CD4-positive, alpha-beta memory T cell (primary cell): ENCODE measurements at regions not wholly inside any gene's neighbourhood (a gene's known extent, or its start where the extent isn't known, plus 50 kb on each side); places are given as distances from the start of the nearest gene placed in this dataset.
"Not testable (repeated sequence)": the region's sequence is repeated elsewhere in the genome, so short reads cannot be mapped to it uniquely, and the experiment has no call there.

Experiments used
- CTCF ChIA-PET: fragments of 350-600 bp; sonication (Branson Sonifier 250); formaldehyde crosslinking; loops from one replicate; lab custom pipeline; 2021; ENCODE audit warnings: inconsistent platforms; ENCODE audit not compliant: partially characterized antibody; lab: Charles Lee
- POLR2A ChIA-PET: fragments of 350-600 bp; sonication (Branson Sonifier 250); formaldehyde crosslinking; loops from one replicate; lab custom pipeline; 2021; ENCODE audit not compliant: partially characterized antibody; lab: Charles Lee
- DNase-seq, 5 donors: peaks; one replicate each; pipeline versions ENCODE4 v3.0.0 to v3.0.0-alpha.2; 2020 to 2022; ENCODE audit warnings: mixed read lengths in 1 of 5
- H3K27ac ChIP-seq: one replicate; pipeline ENCODE4 v1.7.0; 2013; ENCODE audit warnings: low read depth, low read length
- H3K27me3 ChIP-seq: 2 replicates; pipeline ENCODE4 v1.7.0; 2013; ENCODE audit warnings: mild to moderate bottlenecking, low read length, moderate library complexity; ENCODE audit not compliant: insufficient read depth
- H3K36me3 ChIP-seq: 2 replicates; pipeline ENCODE4 v1.7.0; 2013; ENCODE audit warnings: mild to moderate bottlenecking, low read length, moderate library complexity; ENCODE audit not compliant: insufficient read depth
- H3K4me1 ChIP-seq: 2 replicates; pipeline ENCODE4 v1.7.0; 2013; ENCODE audit warnings: mild to moderate bottlenecking, low read length, moderate library complexity; ENCODE audit not compliant: insufficient read depth
- H3K4me3 ChIP-seq, 2 donors: one replicate each; pipeline ENCODE4 v1.7.0; 2013; ENCODE audit warnings: low read length in 2 of 2, mild to moderate bottlenecking in 1 of 2
- H3K9me3 ChIP-seq, 2 donors: one replicate each; pipeline ENCODE4 v1.7.0; 2013; ENCODE audit warnings: low read length in 2 of 2, control low read depth in 1 of 2; ENCODE audit not compliant: control insufficient read depth in 1 of 2
- H3K27ac Mint-ChIP-seq, 7 donors: one replicate each; pipeline ENCODE4 v1.8.0; 2020 to 2021; ENCODE audit warnings: mixed read lengths in 7 of 7, mild to moderate bottlenecking in 6 of 7, inconsistent platforms in 3 of 7, moderate library complexity in 3 of 7
- H3K27me3 Mint-ChIP-seq, 2 donors: one replicate each; pipeline ENCODE4 v1.8.0; 2020 to 2021; ENCODE audit warnings: mixed read lengths in 2 of 2
- H3K36me3 Mint-ChIP-seq, 2 donors: one replicate each; pipeline ENCODE4 v1.8.0; 2020 to 2021; ENCODE audit warnings: mixed read lengths in 2 of 2, inconsistent platforms in 1 of 2, mild to moderate bottlenecking in 1 of 2
- H3K4me1 Mint-ChIP-seq, 4 donors: one replicate each; pipeline ENCODE4 v1.8.0; 2020 to 2021; ENCODE audit warnings: mixed read lengths in 4 of 4, mild to moderate bottlenecking in 1 of 4
- H3K4me3 Mint-ChIP-seq, 8 donors: one replicate each; pipeline ENCODE4 v1.8.0; 2020 to 2021; ENCODE audit warnings: mixed read lengths in 8 of 8, mild to moderate bottlenecking in 7 of 8, moderate library complexity in 6 of 8, inconsistent platforms in 3 of 8
- H3K9me3 Mint-ChIP-seq, 8 donors: one replicate each; pipeline ENCODE4 v1.8.0; 2020 to 2021; ENCODE audit warnings: mixed read lengths in 8 of 8, mild to moderate bottlenecking in 5 of 8, inconsistent platforms in 3 of 8, moderate library complexity in 1 of 8
- intact Hi-C: fragments of 100-400 bp; cut with micrococcal nuclease; formaldehyde crosslinking; loops from one replicate; pipeline ENCODE4 v1.15.1; 2023

DNA sequence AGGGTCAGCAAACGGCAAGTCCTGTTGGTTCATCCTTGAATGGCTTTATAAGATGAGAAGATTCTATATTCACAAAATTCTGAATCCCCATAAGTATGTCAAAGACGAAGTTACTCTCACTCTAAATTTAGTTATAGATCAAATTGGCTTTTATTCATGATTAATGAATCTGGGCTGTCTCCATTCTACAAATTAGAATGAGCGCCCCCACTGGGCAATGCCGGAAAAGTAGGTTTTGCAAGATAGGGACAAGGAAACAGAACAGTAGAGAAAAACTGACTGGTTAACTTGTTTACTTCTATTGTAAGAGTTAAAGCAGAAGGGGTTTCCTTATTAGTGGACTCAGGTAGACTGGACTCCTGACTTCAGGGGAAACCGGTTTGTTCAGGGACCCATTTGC lies 100.3 kb downstream of the F11 start:
- POLR2A ChIA-PET = no interaction called here
- CTCF ChIA-PET = no interaction called here
- H3K9me3 ChIP-seq = peaks cover 0 to 9% of the 10 kb centered on the region in 2 donors
- H3K27me3 ChIP-seq = no peaks in the 10 kb centered on the region
- no peaks in the 10 kb centered on the region for H3K27me3 Mint-ChIP-seq
- H3K36me3 ChIP-seq = no peaks in the 10 kb centered on the region
- H3K4me3 ChIP-seq = no peak overlapping the region
- no peaks in the 10 kb centered on the region for H3K4me1 Mint-ChIP-seq
- H3K9me3 Mint-ChIP-seq = peaks cover 0 to 27% (median 17%) of the 10 kb centered on the region in 8 donors
- no peaks in the 10 kb centered on the region for H3K4me1 ChIP-seq
- intact Hi-C loops = no loop called here
- no peak overlapping the region for H3K27ac Mint-ChIP-seq
- no peak for DNase-seq
- no peak overlapping the region for H3K4me3 Mint-ChIP-seq
- no peak overlapping the region for H3K27ac ChIP-seq
- H3K36me3 Mint-ChIP-seq = peaks cover 0 to 7% of the 10 kb centered on the region in 2 donors

DNA sequence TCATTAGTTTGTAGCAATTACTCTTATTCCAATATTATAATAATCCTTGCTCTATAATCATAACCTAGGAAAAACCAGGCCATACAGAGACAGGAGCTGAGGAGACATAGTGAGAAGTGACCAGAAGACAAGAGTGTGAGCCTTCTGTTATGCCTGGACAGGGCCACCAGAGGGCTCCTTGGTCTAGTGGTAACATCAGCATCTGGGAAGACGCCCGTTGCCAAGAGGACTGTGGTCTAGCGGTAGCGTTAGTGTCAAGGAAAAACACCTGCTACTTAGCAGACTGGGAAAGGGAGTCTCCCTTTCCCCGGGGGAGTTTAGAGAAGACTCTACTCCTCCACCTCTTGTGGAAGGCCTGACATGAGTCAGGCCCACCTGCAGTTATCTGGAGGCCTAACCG lies 97.0 kb downstream of the F11 start:
- DNase-seq, H3K9me3 ChIP-seq, CTCF ChIA-PET, H3K36me3 ChIP-seq, H3K4me3 ChIP-seq, H3K27me3 Mint-ChIP-seq, POLR2A ChIA-PET, H3K36me3 Mint-ChIP-seq, H3K4me3 Mint-ChIP-seq, intact Hi-C loops, H3K4me1 ChIP-seq, H3K4me1 Mint-ChIP-seq, H3K27me3 ChIP-seq, H3K27ac Mint-ChIP-seq, H3K27ac ChIP-seq: not testable (repeated sequence)
- peaks cover 0 to 27% (median 17%) of the 10 kb centered on the region in 8 donors for H3K9me3 Mint-ChIP-seq

DNA sequence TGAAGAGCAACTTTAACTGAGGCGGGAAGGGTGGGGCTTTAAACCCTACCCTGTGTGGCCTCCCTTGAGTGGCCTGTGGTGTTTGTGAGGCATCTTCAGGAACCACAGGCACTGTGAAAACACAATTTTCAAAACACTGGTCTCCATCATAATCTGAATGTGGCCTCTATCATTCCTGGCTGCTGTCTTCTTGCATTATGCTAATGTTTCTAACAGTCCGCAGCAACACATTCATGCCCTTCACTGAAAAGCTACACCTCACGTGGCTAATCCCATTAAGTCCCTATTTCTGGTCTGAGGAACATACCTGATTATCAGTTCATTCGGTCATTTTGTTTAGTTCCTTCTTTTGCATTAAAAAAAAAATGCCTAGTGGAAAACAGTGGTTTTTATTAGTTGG lies 94.6 kb downstream of the F11 start:
- intact Hi-C loops = no loop called here
- Histone ChIP-seq H3K27ac (no peak overlapping the region), H3K4me3 (no peak overlapping the region), H3K27me3 (no peaks in the 10 kb centered on the region), H3K4me1 (no peaks in the 10 kb centered on the region), H3K36me3 (no peaks in the 10 kb centered on the region), H3K9me3 (peaks cover 0 to 9% of the 10 kb centered on the region in 2 donors)
- H3K36me3 Mint-ChIP-seq = peaks cover 0 to 7% of the 10 kb centered on the region in 2 donors
- no peaks in the 10 kb centered on the region for H3K27me3 Mint-ChIP-seq
- POLR2A ChIA-PET = no interaction called here
- H3K4me3 Mint-ChIP-seq = no peak overlapping the region
- H3K27ac Mint-ChIP-seq = no peak overlapping the region
- CTCF ChIA-PET = no interaction called here
- no peaks in the 10 kb centered on the region for H3K4me1 Mint-ChIP-seq
- DNase-seq = no peak
- H3K9me3 Mint-ChIP-seq = peaks cover under 1 to 22% (median 17%) of the 10 kb centered on the region in 8 donors

DNA sequence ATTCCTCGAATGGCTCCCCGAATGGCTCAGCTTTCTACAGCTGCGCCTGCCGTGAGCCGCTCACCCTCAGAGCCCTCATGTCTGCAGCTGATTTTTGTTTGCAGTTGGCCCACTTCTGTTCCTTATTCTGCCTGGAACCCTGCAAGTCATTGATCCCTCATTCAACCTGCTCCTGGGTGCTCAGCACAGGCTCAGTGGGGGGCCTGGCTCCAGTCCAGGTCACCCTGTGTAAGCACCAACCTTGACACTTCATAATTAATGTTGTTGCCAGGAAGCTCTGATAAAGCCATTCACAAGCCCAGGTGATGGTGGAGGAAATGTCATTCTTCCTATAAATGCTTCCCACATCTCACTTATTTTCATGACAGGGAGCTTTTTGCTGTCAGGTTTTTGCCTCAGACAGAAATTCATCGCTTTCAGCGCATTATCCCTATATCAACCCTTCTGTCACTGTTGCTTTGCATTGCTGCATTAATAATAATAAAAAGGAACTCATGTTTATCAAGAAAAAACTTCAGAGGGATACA lies 85.7 kb downstream of the F11 start:
- no peaks in the 10 kb centered on the region for H3K9me3 ChIP-seq
- Mint-ChIP-seq H3K36me3 (no peaks in the 10 kb centered on the region), H3K4me1 (no peaks in the 10 kb centered on the region), H3K9me3 (peaks cover 0 to 4% (median 0%) of the 10 kb centered on the region in 8 donors), H3K27me3 (no peaks in the 10 kb centered on the region), H3K4me3 (no peak overlapping the region), H3K27ac (no peak overlapping the region)
- ChIA-PET POLR2A (no interaction called here), CTCF (no interaction called here)
- no peak overlapping the region for H3K27ac ChIP-seq
- H3K27me3 ChIP-seq = no peaks in the 10 kb centered on the region
- intact Hi-C loops = no loop called here
- no peaks in the 10 kb centered on the region for H3K4me1 ChIP-seq
- DNase-seq = no peak
- H3K4me3 ChIP-seq = no peak overlapping the region
- H3K36me3 ChIP-seq = no peaks in the 10 kb centered on the region

DNA sequence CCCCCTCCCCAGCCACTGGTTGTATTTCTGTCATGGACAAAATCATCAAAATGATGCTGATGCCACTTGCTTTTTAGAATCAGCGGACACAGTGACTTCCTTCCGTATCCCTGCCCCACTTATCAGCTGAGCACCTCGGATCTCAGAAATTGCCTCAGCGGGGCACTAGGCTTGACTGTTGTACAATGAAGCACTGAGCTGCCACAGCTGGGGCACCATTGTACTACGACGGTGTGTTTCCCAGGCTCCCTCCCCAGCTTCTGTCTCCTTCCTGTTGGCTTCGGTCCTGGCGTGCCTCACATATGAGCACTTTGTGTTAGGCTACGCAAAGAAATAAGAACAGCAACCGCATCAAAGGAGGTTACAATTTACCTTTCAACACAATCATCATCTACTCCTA lies 82.4 kb downstream of the F11 start:
- ChIA-PET CTCF (no interaction called here), POLR2A (no interaction called here)
- H3K27me3 ChIP-seq = no peaks in the 10 kb centered on the region
- no peak overlapping the region for H3K27ac ChIP-seq
- Mint-ChIP-seq H3K4me1 (no peaks in the 10 kb centered on the region), H3K9me3 (no peaks in the 10 kb centered on the region), H3K36me3 (no peaks in the 10 kb centered on the region), H3K4me3 (no peak overlapping the region), H3K27me3 (peaks cover 4 to 6% of the 10 kb centered on the region in 2 donors), H3K27ac (no peak overlapping the region)
- DNase-seq = no peak
- intact Hi-C loops = no loop called here
- no peak overlapping the region for H3K4me3 ChIP-seq
- no peaks in the 10 kb centered on the region for H3K9me3 ChIP-seq
- H3K36me3 ChIP-seq = no peaks in the 10 kb centered on the region
- H3K4me1 ChIP-seq = no peaks in the 10 kb centered on the region

DNA sequence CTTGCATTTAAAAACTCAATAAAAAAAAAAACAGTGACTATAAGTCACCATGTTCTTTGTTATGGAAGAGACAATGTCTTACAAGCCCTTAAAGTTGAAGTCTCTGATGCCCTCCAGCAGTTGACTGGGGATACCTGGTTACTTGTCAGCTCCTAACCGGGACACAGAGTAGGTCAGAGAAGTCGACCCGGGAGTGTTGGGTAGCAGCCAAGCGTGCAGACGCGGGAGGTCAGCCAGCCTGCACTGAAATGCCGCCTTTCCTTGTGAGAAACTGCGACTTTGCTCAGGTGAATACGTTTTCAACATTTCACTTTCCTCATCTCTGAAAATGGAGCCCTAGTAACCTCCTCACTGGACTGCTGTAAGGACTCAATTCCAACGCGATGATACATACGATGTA lies 81.8 kb downstream of the F11 start:
- H3K36me3 ChIP-seq = no peaks in the 10 kb centered on the region
- ChIA-PET POLR2A (no interaction called here), CTCF (no interaction called here)
- H3K27me3 ChIP-seq = no peaks in the 10 kb centered on the region
- peaks cover 4 to 6% of the 10 kb centered on the region in 2 donors for H3K27me3 Mint-ChIP-seq
- no peaks in the 10 kb centered on the region for H3K36me3 Mint-ChIP-seq
- no peaks in the 10 kb centered on the region for H3K4me1 Mint-ChIP-seq
- H3K27ac Mint-ChIP-seq = no peak overlapping the region
- no peak overlapping the region for H3K4me3 Mint-ChIP-seq
- intact Hi-C loops = no loop called here
- H3K9me3 ChIP-seq = no peaks in the 10 kb centered on the region
- H3K4me3 ChIP-seq = no peak overlapping the region
- H3K4me1 ChIP-seq = no peaks in the 10 kb centered on the region
- H3K27ac ChIP-seq = no peak overlapping the region
- no peak for DNase-seq
- no peaks in the 10 kb centered on the region for H3K9me3 Mint-ChIP-seq

DNA sequence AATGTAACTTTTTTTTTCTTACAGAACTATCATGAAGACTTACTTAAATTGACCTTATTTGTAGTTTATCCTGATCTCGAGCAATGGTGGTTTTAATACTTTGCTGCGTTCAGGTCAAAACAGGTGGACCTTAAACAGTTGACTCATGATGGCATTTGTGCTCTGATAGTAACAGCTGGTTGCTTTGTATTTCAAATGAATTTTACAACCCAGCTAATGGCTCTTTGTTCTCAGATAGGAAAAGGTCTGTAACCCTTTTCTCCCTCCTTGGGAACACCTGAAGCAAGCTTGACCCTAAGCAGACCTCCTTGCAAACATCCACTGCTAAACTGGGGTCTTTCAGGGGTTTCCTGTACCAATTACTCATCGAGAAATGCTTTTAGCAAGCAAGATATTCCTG lies 79.2 kb downstream of the F11 start:
- Mint-ChIP-seq H3K27me3 (peaks cover 4 to 6% of the 10 kb centered on the region in 2 donors), H3K9me3 (peaks cover 0 to 1% (median 0%) of the 10 kb centered on the region in 8 donors), H3K27ac (no peak overlapping the region), H3K4me3 (no peak overlapping the region), H3K4me1 (no peaks in the 10 kb centered on the region), H3K36me3 (no peaks in the 10 kb centered on the region)
- Histone ChIP-seq H3K36me3 (no peaks in the 10 kb centered on the region), H3K4me1 (no peaks in the 10 kb centered on the region), H3K27ac (no peak overlapping the region), H3K27me3 (no peaks in the 10 kb centered on the region), H3K4me3 (no peak overlapping the region), H3K9me3 (no peaks in the 10 kb centered on the region)
- ChIA-PET CTCF (no interaction called here), POLR2A (no interaction called here)
- intact Hi-C loops = no loop called here
- no peak for DNase-seq

DNA sequence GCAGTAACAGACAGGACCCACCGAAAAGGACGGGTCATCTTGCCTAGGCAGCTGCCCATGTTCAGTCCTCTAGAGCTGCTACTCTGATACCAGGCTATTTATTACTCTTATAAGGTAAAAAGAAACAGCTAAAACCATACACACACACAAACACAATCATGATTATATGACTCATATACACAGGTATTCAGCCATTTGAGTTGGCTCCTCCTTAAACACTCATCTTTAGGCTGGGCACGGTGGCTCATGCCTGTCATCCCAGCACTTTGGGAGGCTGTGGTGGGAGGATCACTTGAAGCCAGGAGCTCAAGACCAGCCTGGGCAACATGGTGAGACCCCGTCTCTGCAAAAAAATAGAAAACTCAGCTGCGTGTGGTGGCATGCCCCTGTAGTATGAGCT lies 76.6 kb downstream of the F11 start:
- intact Hi-C loops = no loop called here
- no peak for DNase-seq
- Histone ChIP-seq H3K9me3 (no peaks in the 10 kb centered on the region), H3K36me3 (no peaks in the 10 kb centered on the region), H3K27ac (no peak overlapping the region), H3K4me3 (no peak overlapping the region), H3K4me1 (no peaks in the 10 kb centered on the region), H3K27me3 (no peaks in the 10 kb centered on the region)
- Mint-ChIP-seq H3K27ac (no peak overlapping the region), H3K4me3 (no peak overlapping the region), H3K36me3 (no peaks in the 10 kb centered on the region), H3K9me3 (peaks cover 0 to 4% (median 0%) of the 10 kb centered on the region in 8 donors), H3K27me3 (peaks cover 4 to 6% of the 10 kb centered on the region in 2 donors), H3K4me1 (no peaks in the 10 kb centered on the region)
- POLR2A ChIA-PET = no interaction called here
- CTCF ChIA-PET = no interaction called here
